ENCODE measurements at regions not wholly inside any gene's neighbourhood (a gene's known extent, or its start where the extent isn't known, plus 50 kb on each side); places are given as distances from the start of the nearest gene placed in this dataset.

DNA sequence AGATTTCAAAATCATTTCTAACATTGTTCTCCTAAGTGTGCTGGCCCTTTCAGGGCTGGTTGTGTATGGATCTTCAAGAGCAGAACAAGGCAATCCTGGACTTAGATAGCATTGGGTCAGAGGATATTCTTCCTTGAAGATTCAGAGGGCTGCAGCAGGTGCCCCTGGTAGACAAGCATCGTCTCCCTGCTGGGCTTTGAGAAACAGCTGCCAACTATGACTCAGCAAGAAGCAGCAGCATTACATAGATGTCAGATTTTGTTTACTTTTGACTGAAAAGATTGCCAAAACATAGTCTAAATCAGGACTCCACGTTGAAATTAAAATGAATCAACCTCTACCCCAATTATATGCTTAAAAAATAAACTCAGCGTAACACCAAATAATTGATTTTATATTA is 618.8 kb downstream of the SOCS6 start:
- H3K4me3 Mint-ChIP-seq, result no peak overlapping the region
- H3K4me1 Mint-ChIP-seq, result no peaks in the 10 kb centered on the region
- Histone ChIP-seq H3K36me3 (replicated peaks in 1 of 2; ENCODE audit: control insufficient read depth in 1 of 2, insufficient read depth in 2 of 2, low read length in 2 of 2) (no peaks in the 10 kb centered on the region), H3K4me2 (replicated peaks; ENCODE audit: extremely low read depth, low read length, poor library complexity, severe bottlenecking) (no peak overlapping the region), H4K20me1 (ENCODE audit: insufficient read depth, low read length) (no peaks in the 10 kb centered on the region), H3K9ac (ENCODE audit: insufficient read depth, low read length, poor library complexity, severe bottlenecking) (no peak overlapping the region), H3K27ac (ENCODE audit: low read depth in 1 of 2, low read length in 2 of 2) (no peak overlapping the region), H3K4me1 (ENCODE audit: control insufficient read depth in 1 of 2, insufficient read depth in 2 of 2, low read length in 2 of 2) (no peaks in the 10 kb centered on the region), H3K9me3 (replicated peaks in 1 of 2; ENCODE audit: control insufficient read depth in 1 of 2, insufficient read depth in 1 of 2, low read length in 2 of 2) (no peaks in the 10 kb centered on the region), H3K79me2 (ENCODE audit: insufficient read depth, low read length) (no peaks in the 10 kb centered on the region), H3K27me3 (ENCODE audit: control insufficient read depth in 2 of 2, insufficient read depth in 2 of 2, low read length in 2 of 2) (no peaks in the 10 kb centered on the region), H3K4me3 (replicated peaks in 1 of 3; ENCODE audit: low read depth in 2 of 3, low read length in 3 of 3) (no peak overlapping the region), H2AFZ (ENCODE audit: insufficient read depth, low read depth, low read length, poor library complexity, severe bottlenecking) (no peak overlapping the region)
- no peak overlapping the region for H3K27ac Mint-ChIP-seq
- DNase-seq, result no peak
- no peaks in the 10 kb centered on the region for H3K36me3 Mint-ChIP-seq
- TF ChIP-seq, protein P1, sequence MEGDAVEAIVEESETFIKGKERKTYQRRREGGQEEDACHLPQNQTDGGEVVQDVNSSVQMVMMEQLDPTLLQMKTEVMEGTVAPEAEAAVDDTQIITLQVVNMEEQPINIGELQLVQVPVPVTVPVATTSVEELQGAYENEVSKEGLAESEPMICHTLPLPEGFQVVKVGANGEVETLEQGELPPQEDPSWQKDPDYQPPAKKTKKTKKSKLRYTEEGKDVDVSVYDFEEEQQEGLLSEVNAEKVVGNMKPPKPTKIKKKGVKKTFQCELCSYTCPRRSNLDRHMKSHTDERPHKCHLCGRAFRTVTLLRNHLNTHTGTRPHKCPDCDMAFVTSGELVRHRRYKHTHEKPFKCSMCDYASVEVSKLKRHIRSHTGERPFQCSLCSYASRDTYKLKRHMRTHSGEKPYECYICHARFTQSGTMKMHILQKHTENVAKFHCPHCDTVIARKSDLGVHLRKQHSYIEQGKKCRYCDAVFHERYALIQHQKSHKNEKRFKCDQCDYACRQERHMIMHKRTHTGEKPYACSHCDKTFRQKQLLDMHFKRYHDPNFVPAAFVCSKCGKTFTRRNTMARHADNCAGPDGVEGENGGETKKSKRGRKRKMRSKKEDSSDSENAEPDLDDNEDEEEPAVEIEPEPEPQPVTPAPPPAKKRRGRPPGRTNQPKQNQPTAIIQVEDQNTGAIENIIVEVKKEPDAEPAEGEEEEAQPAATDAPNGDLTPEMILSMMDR (IDR thresholded peaks at IDR 0.05), result no peak
- intact Hi-C loops (cut with micrococcal nuclease), result no loop called here
- H3K9me3 Mint-ChIP-seq, result peaks cover 0 to 5% (median 2%) of the 10 kb centered on the region in 7 donors
- WGBS (ENCODE audit: insufficient coverage), result no CpG with 5 or more reads among the region's 3 CpGs
- no peaks in the 10 kb centered on the region for H3K27me3 Mint-ChIP-seq (ENCODE audit: low read depth in 3 of 3)

DNA sequence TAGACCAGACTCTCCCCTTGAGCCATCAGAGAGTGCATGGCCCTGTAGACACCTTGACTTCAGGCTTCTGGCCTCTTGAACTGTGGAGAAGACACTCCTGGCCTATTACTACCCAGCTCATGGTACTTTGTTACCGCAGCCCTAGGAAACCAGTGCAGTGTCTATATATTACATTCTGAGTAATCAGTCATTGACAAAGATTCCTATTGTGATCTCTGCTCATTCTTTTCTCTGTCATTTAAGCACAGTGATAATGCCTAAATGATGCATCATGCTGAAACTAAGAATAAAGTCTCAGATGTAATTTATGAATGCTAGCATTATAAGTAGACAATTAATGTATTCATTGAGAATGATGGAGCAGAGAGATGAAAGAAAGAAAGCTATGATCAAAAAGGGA is 603.5 kb downstream of the SOCS6 start:
- Histone ChIP-seq H3K4me1 (ENCODE audit: control insufficient read depth in 1 of 2, insufficient read depth in 2 of 2, low read length in 2 of 2) (no peaks in the 10 kb centered on the region), H3K36me3 (replicated peaks in 1 of 2; ENCODE audit: control insufficient read depth in 1 of 2, insufficient read depth in 2 of 2, low read length in 2 of 2) (no peaks in the 10 kb centered on the region), H3K9me3 (replicated peaks in 1 of 2; ENCODE audit: control insufficient read depth in 1 of 2, insufficient read depth in 1 of 2, low read length in 2 of 2) (peaks cover 0 to 9% of the 10 kb centered on the region in 2 donors), H3K79me2 (ENCODE audit: insufficient read depth, low read length) (no peaks in the 10 kb centered on the region), H3K4me2 (replicated peaks; ENCODE audit: extremely low read depth, low read length, poor library complexity, severe bottlenecking) (no peak overlapping the region), H4K20me1 (ENCODE audit: insufficient read depth, low read length) (no peaks in the 10 kb centered on the region), H3K4me3 (replicated peaks in 1 of 3; ENCODE audit: low read depth in 2 of 3, low read length in 3 of 3) (no peak overlapping the region), H3K27ac (ENCODE audit: low read depth in 1 of 2, low read length in 2 of 2) (no peak overlapping the region), H3K27me3 (ENCODE audit: control insufficient read depth in 2 of 2, insufficient read depth in 2 of 2, low read length in 2 of 2) (no peaks in the 10 kb centered on the region), H3K9ac (ENCODE audit: insufficient read depth, low read length, poor library complexity, severe bottlenecking) (no peak overlapping the region), H2AFZ (ENCODE audit: insufficient read depth, low read depth, low read length, poor library complexity, severe bottlenecking) (no peak overlapping the region)
- DNase-seq, result no peak
- intact Hi-C loops (cut with micrococcal nuclease), result no loop called here
- Mint-ChIP-seq H3K9me3 (peaks cover 1 to 11% (median 5%) of the 10 kb centered on the region in 7 donors), H3K4me3 (no peak overlapping the region), H3K27me3 (ENCODE audit: low read depth in 3 of 3) (no peaks in the 10 kb centered on the region), H3K36me3 (no peaks in the 10 kb centered on the region), H3K27ac (no peak overlapping the region), H3K4me1 (no peaks in the 10 kb centered on the region)
- WGBS (ENCODE audit: insufficient coverage), result 100% methylated on average over 1 of the region's 1 CpG
- TF ChIP-seq, protein P1 (IDR thresholded peaks at IDR 0.05), result no peak

All from CD14-positive monocyte (primary cell).